NCI-H1048 (cell line): ENCODE measurements at regions not wholly inside any gene's neighbourhood (a gene's known extent, or its start where the extent isn't known, plus 50 kb on each side); places are given as distances from the start of the nearest gene placed in this dataset.
"Not testable (repeated sequence)": the region's sequence is repeated elsewhere in the genome, so short reads cannot be mapped to it uniquely, and the experiment has no call there.

Experiments used
- DNase-seq: peaks from one replicate; lab custom pipeline; 2025; lab: John Stamatoyannopoulos, UW

DNA sequence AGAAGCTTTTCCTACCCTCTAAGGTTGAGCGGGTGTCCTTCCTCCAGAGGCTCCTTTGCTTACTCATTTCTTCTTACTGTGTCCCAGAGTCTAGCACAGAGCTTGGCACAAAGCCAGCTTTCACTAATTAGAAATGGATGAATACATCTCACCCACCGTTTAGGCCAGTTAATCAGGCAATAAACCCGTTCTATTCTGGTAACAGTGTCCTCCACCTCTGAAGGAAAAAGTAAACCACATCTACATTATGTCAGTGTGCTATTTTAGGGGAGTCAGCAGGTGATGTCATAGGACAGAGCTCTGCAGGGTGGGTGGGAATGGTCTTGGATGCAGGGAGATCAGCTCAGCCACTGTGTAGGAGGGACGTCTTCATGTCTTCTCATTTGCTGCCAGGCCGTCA, 109.2 kb downstream of the OSTF1 start:
- DNase-seq, result no peak

- no peak for DNase-seq
Observed at GRCh38 chr9:75198436-75198835, 110.1 kb downstream of the OSTF1 start.

DNA sequence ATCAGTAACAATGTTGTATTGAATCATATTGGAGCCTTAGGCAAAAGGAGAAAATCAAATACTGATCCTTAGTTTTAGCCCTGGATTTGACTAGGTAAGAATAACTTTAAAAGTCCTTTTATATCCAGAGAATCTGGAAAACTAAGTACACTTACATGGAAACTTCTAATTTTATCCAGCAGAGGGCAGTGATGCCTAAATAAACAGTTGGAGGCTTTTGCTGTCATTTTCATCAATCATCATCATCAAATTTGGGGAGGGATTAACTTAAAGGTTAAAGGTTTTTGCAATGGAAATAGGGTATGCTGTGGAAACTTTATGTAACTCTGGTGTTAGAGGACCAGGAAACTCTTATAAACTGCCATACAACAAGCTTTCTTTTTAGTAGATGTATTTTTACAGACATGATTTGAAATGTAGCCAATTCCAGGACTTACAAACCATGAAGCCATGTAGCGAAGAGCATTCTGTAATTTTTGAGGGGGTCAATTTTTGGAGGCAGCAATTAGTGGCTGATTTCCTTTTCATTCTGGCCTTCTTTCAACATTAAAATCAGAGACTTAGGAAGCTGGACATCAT, 112.7 kb downstream of the OSTF1 start:
- DNase-seq, result no peak

GRCh38 chr9:75201480-75202209, 113.3 kb downstream of the OSTF1 start:
- no peak for DNase-seq

GRCh38 chr9:75207997-75208396, 119.7 kb downstream of the OSTF1 start:
- not testable (repeated sequence) for DNase-seq

GRCh38 chr9:75210215-75210614, 121.9 kb downstream of the OSTF1 start:
- DNase-seq, result no peak

DNA sequence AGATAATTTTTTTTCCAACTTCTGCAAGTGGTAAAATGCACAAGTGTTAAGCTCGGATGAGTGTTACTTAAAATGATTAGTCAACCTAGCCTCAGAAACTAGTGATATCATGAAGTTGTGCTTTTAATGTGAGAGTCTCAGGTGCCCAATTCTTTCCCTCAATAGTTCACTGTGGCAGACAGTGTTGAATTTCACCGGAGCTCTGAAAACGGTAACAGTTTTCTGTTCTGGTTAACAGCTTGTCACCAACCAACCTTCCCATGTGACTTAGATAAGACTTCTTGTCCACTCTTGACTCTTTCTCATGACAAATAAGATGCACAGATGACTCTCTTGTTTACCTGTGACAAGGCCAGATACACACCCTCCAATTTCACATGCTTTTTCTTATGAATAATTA, 125.5 kb downstream of the OSTF1 start:
- no peak for DNase-seq

DNA sequence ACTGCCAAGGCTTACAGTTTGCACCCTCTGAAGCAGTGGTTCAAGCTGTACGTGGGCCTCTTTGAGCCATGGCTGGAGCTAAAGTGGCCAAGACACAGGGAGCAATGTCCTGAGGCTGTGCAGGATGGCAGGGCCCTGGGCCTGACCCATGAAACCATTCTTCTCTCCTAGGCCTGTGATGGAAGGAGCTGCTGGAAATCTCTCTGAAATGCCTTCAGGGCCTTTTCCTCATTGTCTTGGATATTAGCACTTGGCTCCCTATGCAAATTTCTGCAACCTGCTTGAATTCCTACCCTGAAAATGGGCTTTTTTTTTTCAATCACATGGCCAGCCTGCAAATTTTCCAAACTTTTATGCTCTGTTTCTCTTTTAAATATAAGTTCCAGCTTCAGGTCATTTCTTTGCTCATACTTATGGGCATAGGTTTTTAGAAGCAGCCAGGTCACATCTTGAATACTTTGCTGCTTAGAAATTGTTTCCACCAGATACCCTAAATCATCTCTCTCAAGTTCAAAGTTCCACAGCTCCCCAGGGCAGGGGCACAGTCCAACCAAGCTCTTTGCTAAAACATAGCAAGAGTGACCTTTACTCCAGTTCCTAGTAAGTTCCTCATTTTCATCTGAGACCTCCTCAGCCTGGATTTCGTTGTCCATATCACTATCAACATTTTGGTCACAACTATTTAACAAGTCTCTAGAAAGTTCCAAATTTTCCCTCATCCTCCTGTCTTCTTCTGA, 138.3 kb downstream of the OSTF1 start:
- no peak for DNase-seq

DNA sequence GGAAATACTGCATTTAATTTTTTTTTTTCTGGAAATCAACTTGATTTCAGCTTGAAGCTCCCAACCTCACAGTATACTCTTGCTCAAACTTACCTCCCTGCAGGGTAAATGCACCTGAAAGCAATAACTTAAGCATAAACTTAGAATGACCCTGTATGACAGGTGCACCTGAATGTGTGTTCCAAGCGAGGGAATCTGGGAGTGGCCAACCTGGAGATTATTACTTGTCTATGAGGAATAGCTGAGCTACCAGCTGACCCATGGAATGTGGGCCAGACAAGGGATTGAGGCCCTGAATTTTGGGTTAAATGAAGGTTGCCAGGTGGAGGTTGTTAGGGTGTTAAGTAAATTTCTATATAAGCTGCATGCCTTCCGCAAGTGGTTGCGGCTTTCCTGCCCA, 140.6 kb downstream of the OSTF1 start:
- no peak for DNase-seq

DNA sequence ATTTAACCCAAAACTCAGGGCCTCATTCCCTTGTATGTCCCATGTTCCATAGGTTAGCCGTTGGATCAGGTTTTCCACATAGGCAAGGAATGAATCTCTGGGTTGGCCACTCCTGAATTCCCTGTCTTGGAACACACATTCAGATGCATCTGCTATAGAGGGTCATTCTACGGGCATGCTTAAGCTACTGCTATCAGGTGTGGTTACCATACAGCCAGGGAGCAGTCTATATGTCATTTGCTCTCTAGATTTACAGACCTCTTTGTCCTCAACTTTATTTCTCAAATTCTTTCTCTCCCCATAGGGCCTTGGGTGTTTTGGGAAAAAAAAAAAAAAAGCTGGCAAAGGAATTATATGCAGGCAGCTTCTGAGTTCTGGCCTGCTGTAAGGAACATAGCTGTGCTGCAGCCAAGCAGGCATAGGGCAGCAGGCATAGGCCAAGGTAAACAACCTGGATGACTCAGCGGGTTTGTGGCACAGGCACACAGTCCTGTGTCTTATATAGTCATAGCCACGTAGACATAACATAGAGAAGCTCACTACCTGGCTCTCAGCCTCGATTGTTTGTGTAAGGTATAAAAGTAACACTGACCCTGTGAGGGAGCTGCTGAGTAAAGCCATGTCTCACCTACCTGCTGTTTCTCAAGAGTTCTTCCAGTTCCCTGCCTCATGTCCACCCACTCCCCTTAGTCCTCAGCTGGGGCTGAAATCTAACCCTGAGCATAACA, 141.5 kb downstream of the OSTF1 start:
- DNase-seq, result no peak

DNA sequence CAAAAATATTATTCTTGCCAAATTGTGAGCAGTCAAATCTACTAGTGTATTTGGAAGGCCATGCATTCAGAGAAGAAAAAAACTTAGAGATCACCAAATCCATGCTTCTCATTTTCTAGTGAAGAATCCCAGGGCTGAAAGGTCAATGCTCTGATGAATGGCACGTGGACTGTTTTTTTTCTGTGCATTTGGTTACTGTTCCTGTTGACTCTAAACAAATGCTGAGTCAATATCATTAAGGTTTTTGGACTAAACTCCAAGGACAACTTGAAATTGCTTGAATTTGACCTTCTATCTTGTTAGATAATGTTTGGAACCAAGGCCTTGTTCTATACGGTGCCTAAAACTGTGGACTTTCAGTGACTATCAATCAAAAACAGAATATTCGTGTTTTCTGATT, 142.2 kb downstream of the OSTF1 start:
- DNase-seq, result no peak

DNA sequence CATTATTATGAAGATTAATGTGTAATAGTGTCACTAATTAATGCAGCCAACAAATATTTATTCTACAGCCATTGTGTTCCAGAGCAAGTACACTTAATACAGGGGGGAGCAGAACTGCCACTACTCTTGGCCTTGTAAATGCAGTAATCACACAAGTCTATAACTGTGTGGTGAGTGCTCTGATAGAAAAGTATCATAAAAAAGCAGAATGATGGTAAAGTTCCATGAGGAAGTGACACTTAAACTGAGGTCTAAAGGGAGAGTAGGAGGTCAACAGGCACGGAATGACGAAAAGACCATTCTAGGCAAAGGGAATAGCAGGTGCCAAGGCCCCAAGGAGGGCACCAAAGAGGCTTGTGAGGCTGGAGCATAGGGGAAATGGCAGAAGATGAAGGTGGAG, 142.9 kb downstream of the OSTF1 start:
- DNase-seq, result no peak

- DNase-seq, result no peak
Observed at GRCh38 chr9:75233011-75233410, 144.7 kb downstream of the OSTF1 start.

GRCh38 chr9:75235632-75236031, 147.3 kb downstream of the OSTF1 start:
- DNase-seq, result no peak

DNA sequence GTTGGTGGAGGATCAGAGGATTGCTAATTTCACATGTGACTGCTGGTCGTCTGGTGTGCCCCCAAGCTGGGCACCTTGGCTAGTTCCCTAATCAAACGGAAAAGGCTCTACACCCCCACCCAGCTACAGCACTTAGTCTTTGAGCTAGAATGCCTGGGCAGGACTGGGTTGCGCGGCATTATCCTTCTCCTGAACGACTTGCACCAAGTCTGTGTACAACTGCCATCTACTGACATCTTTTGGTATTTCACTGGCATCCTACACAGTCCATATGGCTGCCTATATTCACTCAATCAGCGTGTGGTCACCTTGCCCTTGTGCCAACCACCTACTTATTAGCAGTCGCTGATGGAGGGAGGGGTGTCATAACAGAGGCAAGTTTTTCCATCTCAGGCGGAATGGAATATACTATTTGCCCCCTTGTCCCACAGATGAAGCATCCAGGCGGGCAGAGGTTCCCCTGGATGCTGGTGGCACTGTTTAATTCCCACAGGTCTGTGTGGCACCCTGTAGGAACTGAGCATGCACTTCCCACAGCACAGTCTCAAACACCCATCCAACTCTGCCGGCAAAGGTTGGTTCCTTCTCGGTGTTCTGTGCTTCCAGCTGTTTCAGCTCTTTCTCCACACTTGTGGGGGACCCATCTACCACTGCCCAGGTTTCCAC, 150.1 kb downstream of the OSTF1 start:
- peak; percentile 13 for DNase-seq

DNA sequence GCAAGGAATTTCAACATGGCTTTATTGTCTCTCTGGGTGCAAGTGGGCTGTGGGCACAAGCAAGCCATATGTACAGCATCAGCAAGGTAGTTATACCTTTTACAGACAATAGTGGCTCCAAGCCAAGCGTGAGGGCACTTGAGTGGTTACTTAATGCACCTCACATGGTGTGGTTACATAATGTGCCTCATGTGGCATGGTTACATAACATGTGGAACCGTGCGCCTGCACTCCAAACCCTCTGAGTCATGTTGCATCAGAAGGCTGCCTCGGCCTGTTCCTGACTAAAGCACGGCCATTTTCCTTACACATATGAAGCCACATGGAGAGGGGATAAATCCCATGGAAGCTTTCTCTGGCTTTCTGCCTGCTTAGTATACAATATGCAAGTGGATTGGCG, 150.9 kb downstream of the OSTF1 start:
- DNase-seq, result no peak

DNA sequence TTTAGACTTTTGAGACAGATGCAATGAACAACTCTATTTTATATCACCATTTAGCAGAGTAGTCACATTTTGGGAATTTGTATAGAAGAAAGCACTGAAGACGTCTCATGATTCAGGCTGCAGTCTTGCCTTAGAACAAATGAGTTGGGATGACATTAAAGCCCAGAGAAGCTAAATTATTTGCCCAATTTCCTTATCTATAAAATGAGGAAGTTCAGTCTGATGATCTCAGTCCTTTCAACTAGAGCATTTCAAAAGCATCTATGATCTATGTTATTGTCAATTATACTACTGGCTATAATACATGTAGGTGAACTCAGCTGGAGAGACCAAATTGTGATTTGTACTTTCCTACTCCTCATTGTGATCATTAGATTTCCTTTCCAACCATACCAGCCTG, 154.1 kb downstream of the OSTF1 start:
- DNase-seq, result no peak

DNA sequence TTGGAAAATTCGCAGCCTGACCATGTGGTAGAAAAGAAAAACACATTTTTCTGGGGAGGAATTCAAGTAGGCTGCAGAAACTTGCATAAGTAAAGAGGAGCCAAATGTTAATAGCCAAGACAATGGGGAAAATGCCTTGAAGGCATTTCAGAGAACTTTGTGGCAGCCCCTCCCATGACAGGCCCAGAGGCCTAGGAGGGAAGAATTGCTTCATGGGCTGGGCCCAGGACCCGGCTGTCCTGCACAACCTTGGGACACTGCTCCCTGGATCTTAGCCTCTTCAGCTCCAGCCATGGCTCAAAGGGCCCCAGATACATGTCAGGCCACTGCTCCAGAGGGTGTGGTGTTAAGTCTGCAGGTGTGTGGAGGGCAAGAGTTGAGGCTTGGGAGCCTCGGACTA, 158.6 kb downstream of the OSTF1 start:
- DNase-seq, result no peak

GRCh38 chr9:75265525-75265972, 177.2 kb downstream of the OSTF1 start:
- no peak for DNase-seq

DNA sequence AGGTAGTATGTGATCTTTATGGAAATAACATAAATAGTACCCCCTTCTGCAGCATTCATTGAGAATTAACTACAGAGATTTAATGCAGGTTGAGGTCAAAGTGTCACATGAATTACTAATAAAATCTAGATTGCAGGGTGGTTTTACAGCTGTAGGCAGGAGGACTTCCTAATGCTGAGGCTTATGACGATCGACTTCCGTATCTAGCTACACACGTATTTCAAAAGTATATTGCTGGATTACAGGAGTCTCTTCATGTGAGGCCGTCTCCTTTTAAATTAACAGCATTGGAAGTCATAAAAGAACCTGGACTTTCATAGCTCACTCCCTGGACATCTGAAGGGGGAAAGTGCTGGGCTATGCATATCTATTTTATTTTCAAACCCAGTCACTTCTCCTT, 180.9 kb downstream of the OSTF1 start:
- no peak for DNase-seq

DNA sequence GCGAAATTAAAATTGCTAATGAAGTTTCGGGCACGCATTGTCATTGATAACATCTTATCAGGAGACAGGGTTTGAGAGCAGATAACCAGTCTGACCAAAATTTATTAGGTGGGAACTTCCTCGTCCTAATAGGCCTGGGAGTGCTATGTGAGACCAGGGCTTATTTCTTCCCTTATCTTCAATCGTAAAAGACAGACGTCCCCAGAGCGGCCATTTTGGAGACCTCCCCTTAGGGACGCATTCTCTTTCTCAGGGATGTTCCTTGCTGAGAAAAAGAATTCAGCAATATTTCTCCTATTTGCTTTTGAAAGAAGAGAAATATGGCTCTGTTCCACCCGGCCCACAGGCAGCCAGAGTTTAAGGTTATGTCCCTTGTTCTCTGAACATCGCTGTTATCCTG, 184.7 kb downstream of the OSTF1 start:
- not testable (repeated sequence) for DNase-seq

- no peak for DNase-seq
Observed at GRCh38 chr9:75274781-75275180, 186.5 kb downstream of the OSTF1 start.
